ENCODE measurements at regions not wholly inside any gene's neighbourhood (a gene's known extent, or its start where the extent isn't known, plus 50 kb on each side); places are given as distances from the start of the nearest gene placed in this dataset.

DNA sequence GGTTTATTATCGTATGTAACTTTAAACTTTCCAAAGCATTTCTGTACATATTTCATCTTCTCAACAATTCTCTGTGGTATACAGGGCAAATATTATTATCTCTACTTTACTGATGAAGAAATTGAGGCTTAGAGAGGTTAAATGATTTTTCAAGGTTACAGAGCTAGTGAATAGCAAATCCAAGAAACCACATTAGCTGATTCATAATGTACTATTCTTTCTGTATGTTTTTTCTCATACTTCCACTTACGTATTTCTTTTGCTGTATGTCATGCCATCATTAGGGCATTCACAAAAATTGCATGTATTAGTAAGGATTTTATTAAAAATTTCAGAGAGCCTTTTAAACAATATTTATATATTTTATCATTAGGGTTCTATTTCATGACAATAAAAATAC lies 372.4 kb upstream of the DMAC1 start:
- TF ChIP-seq ZNF251 (CRISPR knock-in tag; IDR thresholded peaks at IDR 0.05) (no peak), CBFB (CRISPR knock-in tag; IDR thresholded peaks at IDR 0.05) (no peak), ZNF235 (CRISPR knock-in tag; IDR thresholded peaks at IDR 0.05; ENCODE audit: borderline replicate concordance) (no peak), KMT2A (CRISPR knock-in tag; IDR thresholded peaks at IDR 0.05) (no peak), MTA1 (CRISPR knock-in tag; IDR thresholded peaks at IDR 0.05; ENCODE audit: borderline replicate concordance) (no peak), PHF5A (CRISPR knock-in tag; IDR thresholded peaks at IDR 0.05; ENCODE audit: low read depth, unreplicated experiment) (no peak), ARNTL (CRISPR knock-in tag; IDR thresholded peaks at IDR 0.05) (no peak)
- TF ChIP-seq, protein P1, sequence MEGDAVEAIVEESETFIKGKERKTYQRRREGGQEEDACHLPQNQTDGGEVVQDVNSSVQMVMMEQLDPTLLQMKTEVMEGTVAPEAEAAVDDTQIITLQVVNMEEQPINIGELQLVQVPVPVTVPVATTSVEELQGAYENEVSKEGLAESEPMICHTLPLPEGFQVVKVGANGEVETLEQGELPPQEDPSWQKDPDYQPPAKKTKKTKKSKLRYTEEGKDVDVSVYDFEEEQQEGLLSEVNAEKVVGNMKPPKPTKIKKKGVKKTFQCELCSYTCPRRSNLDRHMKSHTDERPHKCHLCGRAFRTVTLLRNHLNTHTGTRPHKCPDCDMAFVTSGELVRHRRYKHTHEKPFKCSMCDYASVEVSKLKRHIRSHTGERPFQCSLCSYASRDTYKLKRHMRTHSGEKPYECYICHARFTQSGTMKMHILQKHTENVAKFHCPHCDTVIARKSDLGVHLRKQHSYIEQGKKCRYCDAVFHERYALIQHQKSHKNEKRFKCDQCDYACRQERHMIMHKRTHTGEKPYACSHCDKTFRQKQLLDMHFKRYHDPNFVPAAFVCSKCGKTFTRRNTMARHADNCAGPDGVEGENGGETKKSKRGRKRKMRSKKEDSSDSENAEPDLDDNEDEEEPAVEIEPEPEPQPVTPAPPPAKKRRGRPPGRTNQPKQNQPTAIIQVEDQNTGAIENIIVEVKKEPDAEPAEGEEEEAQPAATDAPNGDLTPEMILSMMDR (CRISPR knock-in tag; IDR thresholded peaks at IDR 0.05), result no peak
